ENCODE measurements at regions not wholly inside any gene's neighbourhood (a gene's known extent, or its start where the extent isn't known, plus 50 kb on each side); places are given as distances from the start of the nearest gene placed in this dataset.

DNA sequence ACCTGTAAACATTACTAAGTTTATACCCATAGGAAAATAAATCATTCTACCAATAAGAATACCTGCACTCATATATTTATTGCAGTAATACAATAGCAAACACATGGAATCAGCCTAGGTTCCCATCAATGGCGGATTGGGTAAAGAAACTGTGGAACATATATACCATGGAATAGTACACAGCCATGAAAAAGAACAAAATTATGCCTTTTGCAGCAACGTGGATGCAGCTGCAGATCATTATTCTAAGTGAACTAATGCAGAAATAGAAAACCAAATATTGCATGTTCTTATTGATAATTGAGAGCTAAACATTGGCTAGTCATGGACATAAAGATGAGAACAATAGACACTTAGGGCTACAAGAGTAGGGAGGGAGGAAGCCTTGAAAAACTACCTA is 667.4 kb upstream of the WWC1 start:
- no peak for DNase-seq (ENCODE audit: low read depth in 1 of 2, low spot score in 1 of 2)

GRCh38 chr5:167626341-167627123 is 664.9 kb upstream of the WWC1 start:
- no peak for DNase-seq (ENCODE audit: low read depth in 1 of 2, low spot score in 1 of 2)

GRCh38 chr5:167629634-167630033 is 661.8 kb upstream of the WWC1 start:
- DNase-seq (ENCODE audit: low read depth in 1 of 2, low spot score in 1 of 2): no peak

DNA sequence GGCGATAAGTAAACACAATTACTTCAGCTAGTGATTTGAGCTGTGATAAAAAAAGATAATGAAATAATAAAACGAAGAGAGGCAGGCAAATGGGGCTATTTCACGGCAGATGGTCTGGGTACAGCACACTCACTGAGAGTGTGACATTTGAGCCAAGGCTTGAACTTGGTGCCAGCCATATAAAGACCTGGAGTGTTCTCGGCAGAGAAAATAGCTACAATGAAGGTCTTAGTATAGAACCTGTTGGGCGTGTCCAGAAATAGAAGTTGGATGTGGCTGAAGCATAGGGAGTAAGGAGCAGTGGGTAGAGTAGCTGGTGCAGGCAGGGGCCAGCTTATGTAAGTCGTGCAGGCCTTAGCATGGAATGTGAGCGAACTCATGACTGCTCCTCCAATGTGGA is 660.3 kb upstream of the WWC1 start:
- DNase-seq (ENCODE audit: low read depth in 1 of 2, low spot score in 1 of 2): no peak

GRCh38 chr5:167633114-167633513 is 658.3 kb upstream of the WWC1 start:
- DNase-seq (ENCODE audit: low read depth in 1 of 2, low spot score in 1 of 2): no peak

DNA sequence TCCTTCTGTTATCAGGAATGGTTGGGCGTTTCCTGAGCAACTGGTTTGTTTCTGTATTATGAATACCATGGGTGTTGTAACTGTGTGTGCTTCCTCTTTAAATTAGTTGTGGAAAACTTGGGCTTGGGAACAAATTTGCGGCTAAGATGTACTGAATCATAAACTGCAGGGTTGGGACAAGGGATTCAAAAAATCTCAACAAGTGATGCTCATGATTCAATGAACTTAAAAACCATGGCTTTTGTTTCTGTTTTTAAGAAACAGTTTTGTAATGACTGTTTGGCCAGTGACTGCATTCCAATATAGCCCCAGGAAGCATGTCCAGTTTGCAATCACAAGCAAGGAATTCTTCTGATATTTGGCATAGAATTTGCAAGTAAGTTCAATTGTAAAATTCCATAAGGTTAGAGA is 657.5 kb upstream of the WWC1 start:
- DNase-seq (ENCODE audit: low read depth in 1 of 2, low spot score in 1 of 2): no peak

DNA sequence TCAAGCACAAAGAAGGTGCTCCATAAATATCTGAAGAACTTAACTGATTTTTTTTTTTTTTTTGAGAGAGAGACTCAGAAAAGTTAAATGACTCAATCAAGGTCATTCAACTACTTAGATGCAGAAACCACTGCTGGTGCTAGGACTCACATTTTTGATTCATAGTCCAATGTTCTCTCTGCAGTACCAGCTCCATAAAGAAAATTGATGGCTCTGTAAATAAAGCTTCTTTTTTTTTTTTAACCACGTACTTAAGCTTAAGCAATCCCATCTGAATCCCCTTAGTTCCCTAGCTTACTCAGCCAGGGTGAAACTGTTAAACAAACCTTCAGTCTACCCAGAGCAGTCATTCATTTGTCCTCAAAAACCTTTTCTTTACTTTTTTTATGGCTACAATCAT is 657.0 kb upstream of the WWC1 start:
- no peak for DNase-seq (ENCODE audit: low read depth in 1 of 2, low spot score in 1 of 2)

GRCh38 chr5:167638816-167639215 is 652.6 kb upstream of the WWC1 start:
- DNase-seq (ENCODE audit: low read depth in 1 of 2, low spot score in 1 of 2): no peak

- no peak for DNase-seq (ENCODE audit: low read depth in 1 of 2, low spot score in 1 of 2)
Observed at GRCh38 chr5:167639273-167639672, 652.2 kb upstream of the WWC1 start.

DNA sequence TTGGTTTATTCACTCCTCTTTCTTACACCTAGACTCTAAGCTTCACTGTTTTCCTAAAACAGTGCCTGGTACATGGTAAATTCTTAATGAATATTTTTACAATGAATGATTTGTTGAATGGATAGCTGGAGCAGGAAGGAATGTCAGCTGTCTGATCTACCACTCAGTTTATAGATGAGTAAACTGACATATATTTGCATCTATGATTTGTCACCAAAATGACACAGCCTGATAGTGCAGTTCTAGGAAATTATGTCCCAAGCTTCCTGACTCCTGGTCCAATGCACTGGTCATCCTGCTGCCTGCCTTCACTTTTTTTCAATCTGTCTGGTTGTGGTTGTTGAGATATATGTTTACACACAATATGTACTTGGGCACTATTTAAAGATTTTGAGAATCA is 651.7 kb upstream of the WWC1 start:
- no peak for DNase-seq (ENCODE audit: low read depth in 1 of 2, low spot score in 1 of 2)

DNA sequence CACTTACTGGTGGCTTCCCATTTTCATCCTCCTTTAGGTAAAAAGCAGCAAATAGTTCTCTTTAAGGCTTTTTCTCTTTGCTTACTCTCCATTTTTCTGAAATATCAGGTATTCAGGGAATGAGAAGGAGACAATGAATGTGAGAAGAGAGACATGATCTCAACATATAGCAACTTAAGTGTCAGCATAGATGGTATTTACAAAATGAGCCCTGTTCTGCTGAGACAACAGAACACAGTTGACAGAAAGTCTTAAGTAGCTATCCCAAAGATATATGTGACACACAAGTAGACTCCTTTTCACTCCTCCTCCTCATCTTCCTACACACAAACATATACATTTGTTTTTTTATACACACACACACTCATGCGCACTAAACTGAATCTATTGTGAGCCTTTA is 649.3 kb upstream of the WWC1 start:
- DNase-seq (ENCODE audit: low read depth in 1 of 2, low spot score in 1 of 2): no peak

- no peak for DNase-seq (ENCODE audit: low read depth in 1 of 2, low spot score in 1 of 2)
Observed at GRCh38 chr5:167642779-167643517, 648.5 kb upstream of the WWC1 start.

DNA sequence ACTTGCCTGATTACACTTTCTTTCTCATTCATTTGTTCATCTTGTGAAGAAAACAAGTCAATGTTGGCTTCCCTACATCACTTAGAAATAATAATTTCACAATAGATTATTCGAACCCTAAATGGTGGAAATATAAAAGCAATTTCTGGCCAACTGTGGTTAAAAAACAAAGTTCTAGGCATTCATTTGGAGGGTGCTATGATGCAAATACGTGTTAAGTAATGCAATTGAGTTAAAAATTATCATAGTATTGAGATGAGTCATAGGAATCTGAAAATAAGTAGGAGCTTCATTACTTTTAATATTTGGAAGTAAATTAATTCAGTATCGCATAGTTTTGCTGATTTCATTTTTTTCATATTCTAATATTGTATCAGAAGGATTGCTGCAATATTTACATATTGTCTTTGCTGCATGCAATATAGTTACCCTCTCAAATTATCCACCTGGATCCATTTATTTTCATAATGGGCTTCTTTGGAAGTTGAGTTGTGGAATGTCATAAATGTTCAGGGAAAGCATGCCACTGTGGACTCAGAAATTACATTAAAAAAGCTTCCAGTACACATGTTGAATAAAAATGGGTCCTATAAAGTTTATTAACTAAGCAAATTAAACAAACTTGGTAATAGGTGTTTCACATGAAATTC is 647.7 kb upstream of the WWC1 start:
- DNase-seq (ENCODE audit: low read depth in 1 of 2, low spot score in 1 of 2): no peak

- DNase-seq (ENCODE audit: low read depth in 1 of 2, low spot score in 1 of 2): no peak
Observed at GRCh38 chr5:167644619-167645018, 646.8 kb upstream of the WWC1 start.

- no peak for DNase-seq (ENCODE audit: low read depth in 1 of 2, low spot score in 1 of 2)
Observed at GRCh38 chr5:167649471-167649870, 642.0 kb upstream of the WWC1 start.

- no peak for DNase-seq (ENCODE audit: low read depth in 1 of 2, low spot score in 1 of 2)
Observed at GRCh38 chr5:167652690-167653089, 638.8 kb upstream of the WWC1 start.

DNA sequence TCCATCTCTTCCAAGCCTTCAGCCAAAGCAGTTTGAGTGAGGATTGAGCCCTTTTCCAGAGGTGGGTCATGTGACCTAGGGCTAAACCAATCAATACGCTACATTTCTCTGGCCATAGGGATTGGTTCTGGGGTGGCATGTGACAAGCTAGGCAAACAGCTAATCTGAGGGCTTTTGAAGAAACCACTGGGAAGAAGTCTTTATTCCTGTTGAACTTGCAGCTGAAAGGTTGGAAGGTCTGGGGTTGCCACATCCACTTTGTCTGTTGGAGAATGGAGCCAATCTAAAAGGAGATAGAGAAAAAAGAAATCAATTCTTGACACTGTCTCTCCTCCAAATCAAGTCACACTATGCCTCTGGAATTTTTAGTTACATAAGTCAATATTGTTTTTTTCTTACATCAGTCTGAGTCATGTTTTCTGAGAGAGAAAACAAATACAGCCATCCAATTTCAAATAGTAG is 637.8 kb upstream of the WWC1 start:
- no peak for DNase-seq (ENCODE audit: low read depth in 1 of 2, low spot score in 1 of 2)

- no peak for DNase-seq (ENCODE audit: low read depth in 1 of 2, low spot score in 1 of 2)
Observed at GRCh38 chr5:167657016-167657415, 634.4 kb upstream of the WWC1 start.

DNA sequence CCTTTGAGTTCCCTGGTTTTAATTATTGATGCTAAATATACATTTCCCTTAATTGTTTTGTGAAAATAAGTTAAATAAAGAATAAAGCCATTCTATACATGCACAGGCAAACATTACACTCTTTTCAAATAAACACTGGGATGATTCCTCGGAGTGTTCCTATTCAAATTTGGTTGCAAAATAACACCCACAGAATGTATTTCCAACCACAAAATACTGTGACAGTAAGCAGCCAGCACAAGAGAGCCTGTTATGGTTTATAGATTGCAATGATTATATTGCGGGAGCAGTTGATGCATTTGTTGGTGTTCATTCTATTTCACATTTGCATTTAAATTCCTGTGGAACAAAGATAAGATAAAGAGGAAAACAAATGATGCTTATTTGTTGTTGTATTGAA is 632.6 kb upstream of the WWC1 start:
- no peak for DNase-seq (ENCODE audit: low read depth in 1 of 2, low spot score in 1 of 2)

- DNase-seq (ENCODE audit: low read depth in 1 of 2, low spot score in 1 of 2): no peak
Observed at GRCh38 chr5:167661605-167662004, 629.8 kb upstream of the WWC1 start.

DNA sequence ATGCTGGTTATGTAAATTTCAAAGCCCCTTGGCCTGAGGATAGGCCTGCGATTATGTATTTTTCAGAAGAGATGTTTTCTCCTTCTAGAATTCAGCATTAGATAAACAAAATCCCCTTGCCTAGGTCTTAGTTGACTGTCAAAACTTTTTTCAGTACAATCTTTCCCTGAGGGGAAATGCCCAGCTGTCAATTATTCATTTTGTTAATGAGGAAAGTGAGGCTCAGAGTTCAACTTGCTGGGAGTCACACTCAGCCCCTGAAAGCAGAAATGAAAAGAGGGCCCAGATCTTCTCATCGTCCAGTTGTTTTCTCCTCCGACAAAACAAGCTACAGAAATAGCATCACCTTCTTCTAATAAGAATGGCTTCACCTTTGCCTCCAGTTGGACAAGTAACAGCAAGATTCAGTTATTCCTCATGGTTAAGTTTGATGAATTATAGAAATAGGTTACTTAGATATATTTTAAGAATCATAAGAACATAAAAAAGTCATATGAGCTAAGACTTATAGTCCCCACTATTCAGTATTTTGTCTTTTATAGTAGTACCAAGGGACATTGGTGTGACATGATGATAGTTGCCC is 627.1 kb upstream of the WWC1 start:
- no peak for DNase-seq (ENCODE audit: low read depth in 1 of 2, low spot score in 1 of 2)
